Motor neuron (in vitro differentiated cells): ENCODE measurements at regions not wholly inside any gene's neighbourhood (a gene's known extent, or its start where the extent isn't known, plus 50 kb on each side); places are given as distances from the start of the nearest gene placed in this dataset.
A peak's percentile ranks its signal among the peaks of the same experiment; 100 is the strongest.

Source experiments
- ATAC-seq, 8 experiments: fragments of 200-7000 bp; cut with Tn5 transposase; replicated peaks in 6 of 8; 2 replicates each; pipeline ENCODE4 v1.8.0; 2021; ENCODE audit warnings: mild to moderate bottlenecking in 8 of 8, moderate library complexity in 8 of 8
- H3K27ac ChIP-seq, 2 donors: fragments of 250-450 bp; sonication (Bioruptor Pico); 2 replicates each; pipeline ENCODE4 v1.9.0; 2021; ENCODE audit warnings: antibody characterized with exemption in 2 of 2, mild to moderate bottlenecking in 2 of 2, moderate library complexity in 1 of 2
- H3K4me1 ChIP-seq, 2 donors: fragments of 250-450 bp; sonication (Bioruptor Pico); replicated peaks in 1 of 2; 2 replicates each; pipeline ENCODE4 v1.6.1; 2021; ENCODE audit warnings: antibody characterized with exemption in 2 of 2, mild to moderate bottlenecking in 2 of 2, moderate library complexity in 1 of 2
- H3K4me3 ChIP-seq, 5 donors: fragments of 250-450 bp; sonication (Bioruptor Pico); 2 replicates each; pipeline ENCODE4 v1.9.0; 2021; ENCODE audit warnings: antibody characterized with exemption in 5 of 5, mild to moderate bottlenecking in 5 of 5, moderate library complexity in 4 of 5
- WGBS, 10 experiments: fragments of 450-650 bp; shearing (Covaris generic); methylation state at CpG; one replicate each; pipeline ENCODE4 v1.0.0; 2022; 5-methylcytosine and 5-hydroxymethylcytosine counted together
- in situ Hi-C, 9 experiments: fragments of 400-800 bp; cut with MboI; loops; one replicate each; pipeline ENCODE4 v1.15.0; 2021; ENCODE audit warnings: low sequenced_read_pairs in 9 of 9, low pct_unique_long_range_greater_than_20kb in 2 of 9; ENCODE audit not compliant: unreplicated experiment in 9 of 9

DNA sequence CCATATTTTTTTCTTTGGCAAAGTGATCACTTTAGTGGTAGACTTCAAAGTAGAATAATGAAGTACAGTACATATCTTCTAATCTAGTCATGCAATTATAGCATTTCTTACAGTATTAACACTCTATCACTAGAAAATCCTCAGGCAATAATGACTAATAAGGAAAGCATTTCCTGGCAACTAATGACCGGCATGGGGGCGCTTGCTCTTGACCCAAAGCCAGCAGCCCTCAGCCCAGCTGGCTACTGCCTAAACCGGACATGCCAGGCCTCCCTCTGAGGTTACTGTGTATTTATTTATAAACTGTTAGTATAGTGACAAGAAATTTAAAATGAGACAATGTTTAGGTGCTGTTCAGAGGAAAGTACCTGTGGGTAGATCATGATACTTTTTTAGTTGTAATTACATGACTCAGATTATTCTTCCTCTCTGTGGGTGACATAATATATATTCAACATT is 633.8 kb downstream of the PTPRC start:
- peak in 2 of 8 experiments; percentile 65 to 68 for ATAC-seq
- in situ Hi-C loops: no loop called here
- WGBS, 10 experiments: 0 to 80% (median 40%) methylated on average over 2 to 3 of the region's 3 CpGs; no CpG with 5 or more reads in 4 of the 10 experiments
- Histone ChIP-seq H3K27ac (no peak overlapping the region), H3K4me1 (no peaks in the 10 kb centered on the region), H3K4me3 (no peak overlapping the region)

DNA sequence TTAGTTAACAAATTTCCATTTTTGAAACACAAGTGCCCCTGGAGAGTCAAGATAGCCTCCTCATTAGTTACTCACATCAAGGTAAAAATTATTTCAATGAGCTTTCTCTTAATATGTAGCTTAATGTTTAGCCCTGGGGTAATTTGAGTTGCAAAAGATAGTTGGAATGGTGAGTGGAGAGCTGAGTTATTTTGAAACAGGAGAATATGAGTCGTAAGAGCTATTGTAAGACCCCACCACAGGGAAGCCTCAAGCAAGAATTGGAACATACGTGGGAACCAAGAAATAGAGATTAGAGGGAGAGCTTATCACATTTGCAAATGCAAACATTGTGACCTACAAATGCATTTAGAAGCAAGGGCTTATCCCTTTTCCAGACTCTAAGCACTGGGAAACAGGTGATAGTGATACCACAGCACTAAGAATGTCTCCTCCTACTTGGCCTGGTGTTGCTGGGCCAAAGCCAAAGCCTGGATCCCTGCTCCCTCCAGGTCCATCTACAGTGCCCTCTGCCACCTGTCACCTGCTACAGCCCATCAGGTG is 635.1 kb downstream of the PTPRC start:
- WGBS, 10 experiments: 13 to 74% (median 48%) methylated on average over 1 to 2 of the region's 2 CpGs; no CpG with 5 or more reads in 2 of the 10 experiments
- Histone ChIP-seq H3K4me3 (no peak overlapping the region), H3K27ac (no peak overlapping the region), H3K4me1 (no peaks in the 10 kb centered on the region)
- no peak for ATAC-seq
- in situ Hi-C loops: no loop called here

DNA sequence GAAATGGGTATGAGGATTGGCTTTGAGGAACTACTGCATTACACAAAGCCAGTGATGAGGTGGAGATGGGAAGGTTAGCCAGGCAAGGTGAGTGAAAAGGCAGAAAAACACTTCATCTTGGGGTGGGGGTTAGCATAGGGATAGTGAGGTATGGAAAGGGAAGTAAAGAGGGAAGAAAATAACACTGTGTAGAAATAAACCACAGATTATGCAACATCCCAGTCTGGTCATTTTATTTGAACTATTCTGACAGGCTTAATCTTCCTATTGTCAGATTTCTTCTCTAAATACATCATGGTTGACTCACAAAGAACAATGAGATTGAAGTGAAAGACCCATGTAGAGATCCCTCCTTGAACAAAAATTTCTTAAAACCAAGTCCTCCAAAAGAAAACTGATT is 640.2 kb downstream of the PTPRC start:
- in situ Hi-C loops: no loop called here
- Histone ChIP-seq H3K4me1 (no peaks in the 10 kb centered on the region), H3K27ac (no peak overlapping the region), H3K4me3 (no peak overlapping the region)
- no peak for ATAC-seq

DNA sequence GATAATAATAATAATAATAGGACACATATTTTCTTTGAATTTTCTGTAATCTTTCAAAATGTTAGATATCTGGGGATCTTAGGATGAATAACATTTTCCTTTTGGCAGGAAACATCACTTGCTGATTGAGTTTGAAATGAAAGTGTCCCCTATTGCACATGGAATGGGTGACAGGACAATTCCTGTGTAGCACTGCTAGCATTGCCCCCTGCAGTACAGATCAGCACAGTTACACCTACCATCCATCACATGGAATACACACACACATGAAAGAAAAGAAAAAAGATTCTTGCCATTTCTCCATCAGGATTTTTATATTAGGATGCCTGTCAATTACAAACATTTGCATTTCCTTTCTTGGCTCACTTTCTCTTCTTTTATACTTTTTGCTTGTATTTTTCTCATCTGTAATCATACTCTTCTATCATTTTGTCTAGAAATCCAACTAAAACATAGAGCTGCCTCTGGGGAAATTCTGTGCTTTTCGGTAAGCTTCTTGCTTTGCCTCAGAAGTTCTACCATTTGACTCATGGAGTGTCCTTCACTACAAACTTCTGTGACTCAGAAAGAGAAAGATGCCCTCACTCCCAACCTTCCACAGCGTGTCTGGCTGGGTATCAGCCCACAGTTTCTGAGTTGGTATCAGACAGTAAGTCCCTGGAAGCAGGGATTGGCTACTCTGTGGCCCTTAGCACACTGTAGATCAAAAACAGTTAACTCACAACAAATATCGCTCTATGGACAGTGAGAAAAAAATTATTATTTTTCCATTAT is 641.2 kb downstream of the PTPRC start:
- WGBS, 10 experiments: 17 to 100% (median 92%) methylated on average over 2 to 3 of the region's 3 CpGs; no CpG with 5 or more reads in 1 of the 10 experiments
- no peak overlapping the region for H3K27ac ChIP-seq
- in situ Hi-C loops: no loop called here
- H3K4me1 ChIP-seq: no peaks in the 10 kb centered on the region
- H3K4me3 ChIP-seq: no peak overlapping the region
- ATAC-seq: no peak

DNA sequence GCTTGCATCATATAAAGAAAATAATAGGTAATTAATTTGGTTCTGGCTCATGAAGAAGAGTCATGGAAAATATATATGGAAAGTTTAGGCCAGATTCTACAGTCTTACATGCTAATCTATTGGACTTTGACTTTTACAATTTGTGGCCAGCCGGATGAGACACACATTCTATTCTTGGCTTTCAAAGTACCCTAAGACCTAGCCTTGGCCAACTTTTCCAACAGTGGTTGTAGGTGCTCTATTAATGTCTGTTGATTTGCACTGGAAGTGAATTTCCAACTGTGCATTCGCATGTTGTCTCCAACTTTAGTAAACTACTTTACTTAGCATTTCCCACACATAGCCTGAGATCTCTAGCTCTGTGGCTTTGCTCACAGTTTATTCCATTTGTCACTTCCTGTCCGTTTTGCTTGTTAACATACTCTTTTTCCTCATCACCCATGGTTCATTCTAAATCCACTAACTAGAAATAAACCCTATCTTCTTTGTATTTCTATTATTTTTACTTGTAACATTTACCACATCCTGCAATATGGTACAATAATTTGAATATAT is 644.0 kb downstream of the PTPRC start:
- Histone ChIP-seq H3K4me1 (no peaks in the 10 kb centered on the region), H3K4me3 (no peak overlapping the region), H3K27ac (no peak overlapping the region)
- in situ Hi-C loops: no loop called here
- peak in 1 of 8 experiments; percentile 20 for ATAC-seq
- WGBS, 10 experiments: 26 to 100% (median 77%) methylated on average over 2 to 3 of the region's 3 CpGs

DNA sequence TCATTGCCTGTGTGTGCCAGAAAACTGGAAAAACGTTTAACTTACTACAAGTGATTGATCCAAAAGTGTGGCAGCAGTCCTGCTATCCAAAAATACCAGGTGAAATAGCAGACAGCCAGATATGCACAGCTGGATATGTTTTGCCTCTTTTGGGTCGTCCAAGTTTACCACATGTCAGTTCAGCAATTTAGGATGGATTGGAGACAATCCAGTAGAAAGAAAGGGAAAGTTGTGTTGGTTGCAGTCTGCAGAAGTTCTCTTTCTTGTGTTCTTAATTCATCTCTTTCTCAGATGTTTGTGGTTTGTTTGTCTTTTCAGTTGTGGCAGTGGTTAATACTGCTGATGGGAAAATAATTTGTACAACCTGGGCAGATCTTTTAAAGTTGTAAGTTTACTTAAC is 645.0 kb downstream of the PTPRC start:
- H3K4me1 ChIP-seq: peaks cover 0 to 5% of the 10 kb centered on the region in 2 donors
- H3K4me3 ChIP-seq: no peak overlapping the region
- no peak overlapping the region for H3K27ac ChIP-seq
- WGBS, 10 experiments: 0 to 58% (median 14%) methylated on average over 2 of the region's 2 CpGs; no CpG with 5 or more reads in 1 of the 10 experiments
- in situ Hi-C loops: no loop called here
- ATAC-seq: no peak

DNA sequence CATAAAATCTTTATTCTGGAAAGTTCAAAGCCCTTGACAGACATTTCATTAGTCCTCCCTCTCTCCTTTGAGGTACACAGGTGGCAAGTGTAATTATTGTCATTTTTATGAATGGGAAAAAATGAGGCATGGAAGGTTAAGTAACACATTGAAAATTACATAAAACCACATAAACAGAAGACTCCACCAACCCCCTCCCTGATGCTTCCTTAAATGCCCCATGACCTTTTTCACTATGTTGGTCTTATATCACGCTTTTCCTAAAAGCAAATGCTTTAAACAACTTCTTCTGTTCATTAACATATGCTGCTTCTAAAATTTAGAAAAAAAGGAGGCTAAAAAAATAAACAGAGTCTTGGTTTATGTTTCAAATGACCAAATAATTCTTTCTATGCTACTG is 648.4 kb downstream of the PTPRC start:
- 69 to 100% (median 88%) methylated on average over 1 of the region's 1 CpG for WGBS, 10 experiments
- no peak overlapping the region for H3K4me3 ChIP-seq
- ATAC-seq: no peak
- H3K4me1 ChIP-seq: peaks cover 0 to 5% of the 10 kb centered on the region in 2 donors
- in situ Hi-C loops: no loop called here
- H3K27ac ChIP-seq: no peak overlapping the region

DNA sequence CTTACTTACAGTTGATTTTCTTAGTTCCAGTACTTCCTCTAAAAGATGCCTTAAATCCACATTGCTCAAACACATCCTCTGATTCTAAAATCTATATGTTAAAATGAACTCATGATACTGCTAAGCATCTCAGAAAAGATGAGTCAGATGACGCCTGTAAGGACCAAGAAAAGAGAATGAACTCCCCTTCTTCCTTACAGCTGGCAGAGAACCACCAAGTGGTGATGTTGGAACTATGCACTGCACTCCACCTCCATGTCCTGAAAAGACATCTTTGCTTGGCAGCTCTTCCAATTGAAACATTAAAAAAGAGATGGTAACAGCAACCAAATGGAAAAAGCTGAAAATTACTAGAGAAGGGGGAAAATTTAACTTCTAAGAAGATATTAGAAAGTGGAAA is 648.8 kb downstream of the PTPRC start:
- H3K4me3 ChIP-seq: no peak overlapping the region
- H3K27ac ChIP-seq: no peak overlapping the region
- peaks cover 0 to 5% of the 10 kb centered on the region in 2 donors for H3K4me1 ChIP-seq
- 33 to 100% (median 100%) methylated on average over 1 of the region's 1 CpG; no CpG with 5 or more reads in 3 of the 10 experiments for WGBS, 10 experiments
- in situ Hi-C loops: no loop called here
- no peak for ATAC-seq

DNA sequence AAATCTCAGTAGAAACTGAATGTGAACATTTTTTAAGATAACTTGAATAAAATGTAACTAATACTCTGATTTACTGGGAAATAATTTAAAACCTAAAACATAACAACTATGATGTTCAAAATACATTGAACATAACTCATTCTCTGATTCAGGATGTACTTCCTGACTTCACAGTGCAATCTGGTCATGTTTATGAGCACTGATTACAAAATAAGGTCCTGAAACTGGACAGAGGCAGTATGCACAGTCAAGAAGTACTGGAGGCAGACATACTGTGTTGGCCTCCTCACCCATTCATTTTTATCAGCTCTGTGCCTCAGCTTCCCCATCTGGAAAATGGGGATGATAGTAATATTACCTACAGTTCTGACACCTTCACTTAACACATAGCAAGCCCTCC is 651.3 kb downstream of the PTPRC start:
- in situ Hi-C loops: no loop called here
- Histone ChIP-seq H3K4me1 (peaks cover 3 to 8% of the 10 kb centered on the region in 2 donors), H3K27ac (no peak overlapping the region), H3K4me3 (no peak overlapping the region)
- ATAC-seq: no peak

DNA sequence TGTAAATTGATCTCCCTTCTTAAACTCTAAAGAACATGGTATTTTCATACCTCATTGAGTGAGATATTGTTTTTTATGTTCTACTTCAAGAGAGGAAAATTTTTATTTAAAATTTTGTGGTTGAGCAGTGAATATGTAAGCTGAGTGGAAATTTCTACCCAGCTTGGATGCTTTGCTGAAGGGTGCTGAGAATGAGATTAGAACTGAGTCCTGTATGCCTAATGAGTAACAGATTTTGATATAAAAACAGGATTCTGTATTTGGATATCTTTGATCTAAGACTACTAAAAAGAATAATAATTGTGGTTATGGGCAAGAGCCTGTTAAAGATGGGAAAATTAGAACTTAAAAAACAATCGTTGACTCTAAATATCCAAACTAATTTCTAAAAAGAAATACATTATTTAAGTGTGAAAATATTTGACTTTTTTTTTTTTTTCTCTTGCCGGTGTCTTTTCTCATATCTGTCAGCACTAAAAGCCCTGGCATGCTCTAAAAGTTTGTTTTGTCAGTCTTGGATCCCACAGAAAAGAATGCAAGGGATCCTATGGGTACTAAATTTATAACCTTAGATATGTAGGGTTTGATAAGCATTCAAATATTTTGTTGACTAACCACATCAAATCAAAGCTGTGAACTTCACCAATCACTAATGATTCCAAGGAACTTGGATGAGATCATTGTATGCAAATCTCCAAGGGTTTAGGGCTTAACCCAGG is 652.3 kb downstream of the PTPRC start:
- ATAC-seq: no peak
- Histone ChIP-seq H3K4me3 (no peak overlapping the region), H3K4me1 (peaks cover 3 to 8% of the 10 kb centered on the region in 2 donors), H3K27ac (no peak overlapping the region)
- in situ Hi-C loops: no loop called here
- 5 to 100% (median 77%) methylated on average over 1 to 2 of the region's 2 CpGs for WGBS, 10 experiments

DNA sequence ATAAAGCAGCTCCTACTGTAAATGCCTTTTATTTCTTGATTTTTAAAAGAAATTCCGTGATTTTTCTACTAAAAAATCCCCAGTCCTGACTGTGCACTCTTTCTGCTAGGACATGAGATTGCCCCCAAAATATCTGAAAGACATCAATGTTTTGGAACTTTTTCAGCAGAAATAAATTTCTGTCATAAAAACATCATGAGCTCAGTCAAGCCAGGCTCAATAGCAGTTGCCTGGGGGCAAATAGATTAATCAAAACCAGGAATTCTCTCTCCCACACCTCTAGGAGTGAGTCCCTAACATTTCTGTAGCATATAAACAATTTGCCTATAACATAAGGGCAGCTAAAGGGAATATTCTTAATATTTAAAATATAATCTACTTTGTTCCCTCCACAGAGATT is 654.1 kb downstream of the PTPRC start:
- no peak overlapping the region for H3K4me3 ChIP-seq
- H3K27ac ChIP-seq: no peak overlapping the region
- 0 to 100% (median 87%) methylated on average over 1 of the region's 1 CpG for WGBS, 10 experiments
- in situ Hi-C loops: no loop called here
- ATAC-seq: no peak
- H3K4me1 ChIP-seq: peaks cover 3 to 8% of the 10 kb centered on the region in 2 donors

DNA sequence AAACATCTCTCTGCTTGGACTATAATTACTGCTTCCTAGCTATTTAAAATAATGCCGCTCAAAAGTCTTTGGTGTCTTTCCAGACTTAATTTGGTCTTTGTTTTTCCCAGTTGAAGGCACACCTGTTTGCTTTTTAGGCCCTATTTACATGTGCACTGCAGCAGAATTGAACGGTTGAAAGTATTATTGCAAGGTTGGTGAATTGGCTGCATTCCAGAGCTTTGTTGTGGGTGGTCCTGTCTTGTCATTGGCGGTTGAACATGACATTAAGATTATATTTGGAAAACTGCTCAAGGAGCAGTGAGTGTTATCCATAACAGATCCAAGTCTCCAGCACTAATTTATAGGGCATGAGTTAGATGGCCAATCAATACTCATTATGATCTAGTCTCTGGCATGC is 656.3 kb downstream of the PTPRC start:
- whole genome bisulfite sequencing, 10 experiments: 17 to 95% (median 72%) methylated on average over 1 to 3 of the region's 3 CpGs; no CpG with 5 or more reads in 1 of the 10 experiments
- H3K4me1 ChIP-seq: peaks cover 3% of the 10 kb centered on the region in 2 donors
- no peak overlapping the region for H3K4me3 ChIP-seq
- H3K27ac ChIP-seq: no peak overlapping the region
- in situ Hi-C loops: no loop called here
- ATAC-seq: peak in 1 of 8 experiments; percentile 15

DNA sequence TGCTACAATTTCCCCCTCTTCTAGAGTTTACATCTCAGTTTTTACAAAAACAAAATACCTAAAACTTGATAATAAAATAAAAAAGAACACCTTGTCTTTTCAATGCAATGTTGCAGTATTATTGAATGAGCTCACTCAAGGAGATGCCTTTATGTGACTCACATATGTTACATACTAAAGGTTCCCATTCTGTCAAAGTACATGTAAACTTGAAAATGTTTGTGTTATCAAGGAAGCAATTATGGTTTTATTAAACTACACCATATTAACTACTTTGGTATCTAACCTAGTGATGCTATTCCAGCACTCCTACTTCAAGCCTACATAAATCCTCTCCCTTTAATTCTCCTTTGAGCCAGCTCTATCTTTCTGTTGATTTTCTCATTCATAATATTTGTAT is 658.3 kb downstream of the PTPRC start:
- in situ Hi-C loops: no loop called here
- ATAC-seq: no peak
- Histone ChIP-seq H3K4me3 (no peak overlapping the region), H3K27ac (no peak overlapping the region), H3K4me1 (peaks cover 6 to 18% of the 10 kb centered on the region in 2 donors)
